GM12878 (cell line): ENCODE measurements at regions not wholly inside any gene's neighbourhood (a gene's known extent, or its start where the extent isn't known, plus 50 kb on each side); places are given as distances from the start of the nearest gene placed in this dataset.

Experiments used
- ATF3 ChIP-seq: IDR thresholded peaks from 2 replicates; pipeline ENCODE4 v1.6.1; 2011; ENCODE audit warnings: low read depth, mild to moderate bottlenecking, low read length, moderate library complexity, borderline replicate concordance; ENCODE audit errors: extremely low read depth
- CREM ChIP-seq: IDR thresholded peaks from 2 replicates; pipeline ENCODE4 v1.6.1; 2014; ENCODE audit warnings: antibody characterized with exemption, low read depth
- CTCF ChIP-seq, 3 experiments: IDR thresholded peaks in 2 of 3; conservative IDR thresholded peaks in 1 of 3; 2 replicates each; pipeline ENCODE4 v1.5.1; 2011; ENCODE audit warnings: low read depth in 3 of 3, low read length in 3 of 3, mild to moderate bottlenecking in 3 of 3, control low read depth in 2 of 3, moderate library complexity in 2 of 3, inconsistent platforms in 1 of 3, mixed read lengths in 1 of 3; ENCODE audit not compliant: control insufficient read depth in 2 of 3, insufficient read depth in 1 of 3; ENCODE audit errors: extremely low read depth in 1 of 3
- EP300 ChIP-seq, 2 experiments: fragments of 150-350 bp in 1 of 2; IDR thresholded peaks; 2 replicates each; pipeline ENCODE4 v1.6.1; 2011 to 2012; ENCODE audit warnings: low read depth in 2 of 2, low read length in 2 of 2, borderline replicate concordance in 1 of 2, improper control_type of control experiment in 1 of 2, inconsistent platforms in 1 of 2; ENCODE audit not compliant: control insufficient read depth in 1 of 2
- JUNB ChIP-seq: IDR thresholded peaks from 2 replicates; pipeline ENCODE4 v1.6.1; 2016; ENCODE audit warnings: antibody characterized with exemption, mild to moderate bottlenecking
- PAX5 ChIP-seq: IDR thresholded peaks from 2 replicates; pipeline ENCODE4 v1.6.1; 2011; ENCODE audit warnings: low read depth, low read length, borderline replicate concordance
- POLR2A ChIP-seq: IDR thresholded peaks from 2 replicates; pipeline ENCODE4 v1.6.1; 2011; ENCODE audit warnings: low read depth, mild to moderate bottlenecking, low read length
- RAD21 ChIP-seq: IDR thresholded peaks from 2 replicates; pipeline ENCODE4 v1.6.1; 2011; ENCODE audit warnings: mild to moderate bottlenecking, low read depth, low read length, moderate library complexity; ENCODE audit not compliant: insufficient read depth
- ZNF274 ChIP-seq: IDR thresholded peaks from one replicate; pipeline ENCODE4 v1.8.0; 2011; ENCODE audit not compliant: insufficient read length, insufficient read depth

- TF ChIP-seq ZNF274, result no peak
- no peak for TF ChIP-seq CREM
- TF ChIP-seq RAD21, result no peak
- TF ChIP-seq EP300 (IDR thresholded peaks at IDR 0.05; ENCODE audit: borderline replicate concordance in 1 of 2, control insufficient read depth in 1 of 2, low read depth in 2 of 2, low read length in 2 of 2), result no peak
- no peak for TF ChIP-seq CTCF (IDR thresholded peaks at IDR 0.05 in 2 of 3, conservative IDR thresholded peaks at IDR 0.05 in 1 of 3; ENCODE audit: control insufficient read depth in 2 of 3, extremely low read depth in 1 of 3, insufficient read depth in 1 of 3, low read depth in 3 of 3, low read length in 3 of 3)
- TF ChIP-seq PAX5, result no peak
- TF ChIP-seq POLR2A, result no peak
- TF ChIP-seq JUNB, result no peak
- no peak for TF ChIP-seq ATF3
Measured at GRCh38 chr3:180854887-180855286, 57.6 kb upstream of the FXR1 start.
